Esophagus muscularis mucosa (tissue), 4 donors: ENCODE measurements at regions not wholly inside any gene's neighbourhood (a gene's known extent, or its start where the extent isn't known, plus 50 kb on each side); places are given as distances from the start of the nearest gene placed in this dataset.

Source experiments
- CTCF ChIP-seq, 3 experiments: fragments of 200-600 bp in 2 of 3; fragments of 450-650 bp in 1 of 3; sonication (generic) in 2 of 3; IDR thresholded peaks; one replicate each; pipeline ENCODE4 v1.5.1; 2017 to 2019; ENCODE audit warnings: antibody characterized with exemption in 3 of 3, mild to moderate bottlenecking in 2 of 3, moderate library complexity in 1 of 3
- EP300 ChIP-seq: sonication (generic); formaldehyde crosslinking; IDR thresholded peaks from one replicate; pipeline ENCODE4 v1.6.1; 2017; ENCODE audit warnings: antibody characterized with exemption
- POLR2A ChIP-seq: fragments of 450-650 bp; IDR thresholded peaks from one replicate; pipeline ENCODE4 v1.6.1; 2017; ENCODE audit warnings: antibody characterized with exemption, moderate library complexity, mild to moderate bottlenecking, low read depth
- POLR2AphosphoS5 ChIP-seq, 2 donors: sonication (generic); formaldehyde crosslinking; IDR thresholded peaks; one replicate each; pipeline ENCODE4 v1.6.1; 2017; ENCODE audit warnings: antibody characterized with exemption in 2 of 2

GRCh38 chr4:79233820-79234219, 92.0 kb downstream of the NAA11 start:
- TF ChIP-seq EP300: no peak
- no peak for TF ChIP-seq CTCF (IDR thresholded peaks at IDR 0.05)
- no peak for TF ChIP-seq POLR2A
- TF ChIP-seq POLR2AphosphoS5 (IDR thresholded peaks at IDR 0.05): no peak
